Effector memory CD8-positive, alpha-beta T cell (primary cell): ENCODE measurements at regions not wholly inside any gene's neighbourhood (a gene's known extent, or its start where the extent isn't known, plus 50 kb on each side); places are given as distances from the start of the nearest gene placed in this dataset.

Experiments
- ATAC-seq: fragments of 150-1000 bp; cut with Tn5 transposase; replicated peaks from 2 replicates; pipeline ENCODE4 v1.10.0; 2021; ENCODE audit warnings: mild to moderate bottlenecking, moderate library complexity
- DNase-seq, 3 experiments: peaks; one replicate each; pipeline ENCODE4 v3.0.0; 2021
- H3K27ac Mint-ChIP-seq, 2 donors: one replicate each; pipeline ENCODE4 v1.8.0; 2022; ENCODE audit warnings: mild to moderate bottlenecking in 2 of 2, mixed read lengths in 2 of 2, moderate library complexity in 2 of 2
- H3K27me3 Mint-ChIP-seq, 2 donors: one replicate each; pipeline ENCODE4 v1.8.0; 2022; ENCODE audit warnings: mixed read lengths in 2 of 2
- H3K36me3 Mint-ChIP-seq: one replicate; pipeline ENCODE4 v1.8.0; 2022; ENCODE audit warnings: mild to moderate bottlenecking, moderate library complexity, mixed read lengths; ENCODE audit not compliant: insufficient read depth
- H3K4me1 Mint-ChIP-seq, 2 donors: one replicate each; pipeline ENCODE4 v1.8.0; 2022; ENCODE audit warnings: low read depth in 2 of 2, mixed read lengths in 2 of 2
- H3K4me3 Mint-ChIP-seq, 2 donors: one replicate each; pipeline ENCODE4 v1.8.0; 2022; ENCODE audit warnings: mild to moderate bottlenecking in 2 of 2, mixed read lengths in 2 of 2, moderate library complexity in 2 of 2
- H3K9me3 Mint-ChIP-seq, 2 donors: one replicate each; pipeline ENCODE4 v1.8.0; 2022; ENCODE audit warnings: mixed read lengths in 2 of 2

- H3K4me1 Mint-ChIP-seq: no peaks in the 10 kb centered on the region
- DNase-seq (no peak), ATAC-seq (no peak)
- H3K9me3 Mint-ChIP-seq: peaks cover 0 to 1% of the 10 kb centered on the region in 2 donors
- no peak overlapping the region for H3K4me3 Mint-ChIP-seq
- no peaks in the 10 kb centered on the region for H3K36me3 Mint-ChIP-seq
- H3K27ac Mint-ChIP-seq: no peak overlapping the region
- H3K27me3 Mint-ChIP-seq: peaks cover 5 to 12% of the 10 kb centered on the region in 2 donors
These were observed 208.5 kb upstream of the DAB1 start for GRCh38 chr1:57632401-57632800.

- ATAC-seq: no peak
These were observed 203.8 kb upstream of the DAB1 start for GRCh38 chr1:57627612-57628011.

GRCh38 chr1:57623791-57624538 is 200.1 kb upstream of the DAB1 start:
- no peak overlapping the region for H3K27ac Mint-ChIP-seq

More at GRCh38 chr1:57627612-57628011, 203.8 kb upstream of the DAB1 start:
- DNase-seq: no peak
- no peaks in the 10 kb centered on the region for H3K9me3 Mint-ChIP-seq
- H3K4me3 Mint-ChIP-seq: no peak overlapping the region
- H3K27me3 Mint-ChIP-seq: peaks cover 0 to 2% of the 10 kb centered on the region in 2 donors
- H3K27ac Mint-ChIP-seq: no peak overlapping the region
- no peaks in the 10 kb centered on the region for H3K4me1 Mint-ChIP-seq
- no peaks in the 10 kb centered on the region for H3K36me3 Mint-ChIP-seq

GRCh38 chr1:57623039-57623790 is 199.4 kb upstream of the DAB1 start:
- no peaks in the 10 kb centered on the region for H3K4me1 Mint-ChIP-seq
- no peaks in the 10 kb centered on the region for H3K36me3 Mint-ChIP-seq
- DNase-seq (no peak), ATAC-seq (no peak)
- H3K27me3 Mint-ChIP-seq: peaks cover 0 to under 1% of the 10 kb centered on the region in 2 donors
- H3K4me3 Mint-ChIP-seq: no peak overlapping the region
- no peak overlapping the region for H3K27ac Mint-ChIP-seq
- no peaks in the 10 kb centered on the region for H3K9me3 Mint-ChIP-seq

More at GRCh38 chr1:57623791-57624538, 200.1 kb upstream of the DAB1 start:
- Mint-ChIP-seq H3K9me3 (no peaks in the 10 kb centered on the region), H3K4me3 (no peak overlapping the region), H3K36me3 (no peaks in the 10 kb centered on the region), H3K4me1 (no peaks in the 10 kb centered on the region), H3K27me3 (no peaks in the 10 kb centered on the region)
- ATAC-seq (no peak), DNase-seq (no peak)

- DNase-seq (no peak), ATAC-seq (no peak)
- Mint-ChIP-seq H3K9me3 (no peaks in the 10 kb centered on the region), H3K4me3 (no peak overlapping the region), H3K4me1 (no peaks in the 10 kb centered on the region), H3K27me3 (peaks cover 0 to 15% of the 10 kb centered on the region in 2 donors), H3K27ac (no peak overlapping the region), H3K36me3 (no peaks in the 10 kb centered on the region)
These were observed 197.9 kb upstream of the DAB1 start for GRCh38 chr1:57621776-57622175.

GRCh38 chr1:57620605-57621004 is 196.7 kb upstream of the DAB1 start:
- no peak for ATAC-seq
- H3K36me3 Mint-ChIP-seq: no peaks in the 10 kb centered on the region
- no peak overlapping the region for H3K27ac Mint-ChIP-seq
- peaks cover 0 to 4% of the 10 kb centered on the region in 2 donors for H3K4me1 Mint-ChIP-seq
- no peak overlapping the region for H3K4me3 Mint-ChIP-seq
- no peak for DNase-seq
- peaks cover 0 to 21% of the 10 kb centered on the region in 2 donors for H3K27me3 Mint-ChIP-seq
- H3K9me3 Mint-ChIP-seq: no peaks in the 10 kb centered on the region

GRCh38 chr1:57616921-57617320 is 193.1 kb upstream of the DAB1 start:
- Mint-ChIP-seq H3K36me3 (no peaks in the 10 kb centered on the region), H3K27ac (no peak overlapping the region), H3K4me1 (peaks cover 0 to 4% of the 10 kb centered on the region in 2 donors), H3K9me3 (no peaks in the 10 kb centered on the region), H3K4me3 (no peak overlapping the region), H3K27me3 (peaks cover 0 to 21% of the 10 kb centered on the region in 2 donors)
- ATAC-seq: no peak
- no peak for DNase-seq

GRCh38 chr1:57615956-57616355 is 192.1 kb upstream of the DAB1 start:
- no peaks in the 10 kb centered on the region for H3K36me3 Mint-ChIP-seq

GRCh38 chr1:57612833-57613232 is 189.0 kb upstream of the DAB1 start:
- Mint-ChIP-seq H3K4me1 (peaks cover 0 to 4% of the 10 kb centered on the region in 2 donors), H3K27me3 (peaks cover 0 to 16% of the 10 kb centered on the region in 2 donors), H3K9me3 (no peaks in the 10 kb centered on the region), H3K27ac (no peak overlapping the region), H3K36me3 (no peaks in the 10 kb centered on the region), H3K4me3 (no peak overlapping the region)
- DNase-seq: no peak
- no peak for ATAC-seq

More at GRCh38 chr1:57615956-57616355, 192.1 kb upstream of the DAB1 start:
- ATAC-seq (no peak), DNase-seq (no peak)
- H3K9me3 Mint-ChIP-seq: no peaks in the 10 kb centered on the region
- H3K27ac Mint-ChIP-seq: no peak overlapping the region
- peaks cover 0 to 4% of the 10 kb centered on the region in 2 donors for H3K4me1 Mint-ChIP-seq
- H3K27me3 Mint-ChIP-seq: peaks cover 0 to 21% of the 10 kb centered on the region in 2 donors
- no peak overlapping the region for H3K4me3 Mint-ChIP-seq

- no peak overlapping the region for H3K27ac Mint-ChIP-seq
These were observed 182.1 kb upstream of the DAB1 start for GRCh38 chr1:57605933-57606332.

GRCh38 chr1:57603696-57604095 is 179.8 kb upstream of the DAB1 start:
- H3K4me3 Mint-ChIP-seq: no peak overlapping the region
- DNase-seq: no peak
- H3K9me3 Mint-ChIP-seq: peaks cover 0 to 2% of the 10 kb centered on the region in 2 donors
- H3K4me1 Mint-ChIP-seq: peaks cover 0 to 2% of the 10 kb centered on the region in 2 donors
- no peak overlapping the region for H3K27ac Mint-ChIP-seq
- H3K27me3 Mint-ChIP-seq: peaks cover 0 to 30% of the 10 kb centered on the region in 2 donors
- H3K36me3 Mint-ChIP-seq: no peaks in the 10 kb centered on the region
- no peak for ATAC-seq

More at GRCh38 chr1:57605933-57606332, 182.1 kb upstream of the DAB1 start:
- DNase-seq: no peak
- Mint-ChIP-seq H3K9me3 (peaks cover 0 to 2% of the 10 kb centered on the region in 2 donors), H3K4me3 (no peak overlapping the region), H3K27me3 (peaks cover 0 to 21% of the 10 kb centered on the region in 2 donors), H3K4me1 (peaks cover 0 to 2% of the 10 kb centered on the region in 2 donors), H3K36me3 (no peaks in the 10 kb centered on the region)
- ATAC-seq: no peak

- Mint-ChIP-seq H3K36me3 (no peaks in the 10 kb centered on the region), H3K27me3 (peaks cover 0 to 35% of the 10 kb centered on the region in 2 donors), H3K9me3 (peaks cover 0 to 5% of the 10 kb centered on the region in 2 donors), H3K4me1 (peaks cover 0 to 2% of the 10 kb centered on the region in 2 donors), H3K4me3 (no peak overlapping the region), H3K27ac (no peak overlapping the region)
- no peak for DNase-seq
- no peak for ATAC-seq
These were observed 176.6 kb upstream of the DAB1 start for GRCh38 chr1:57600424-57600823.

- Mint-ChIP-seq H3K36me3 (no peaks in the 10 kb centered on the region), H3K27me3 (peaks cover 0 to 35% of the 10 kb centered on the region in 2 donors), H3K9me3 (peaks cover 0 to 3% of the 10 kb centered on the region in 2 donors), H3K4me3 (no peak overlapping the region), H3K4me1 (peaks cover 0 to 2% of the 10 kb centered on the region in 2 donors), H3K27ac (no peak overlapping the region)
- ATAC-seq (no peak), DNase-seq (no peak)
These were observed 175.6 kb upstream of the DAB1 start for GRCh38 chr1:57599236-57599994.
